Thoracic aorta (tissue), 2 donors: ENCODE measurements at regions not wholly inside any gene's neighbourhood (a gene's known extent, or its start where the extent isn't known, plus 50 kb on each side); places are given as distances from the start of the nearest gene placed in this dataset.

Experiments
- ATAC-seq: fragments of 150-250 bp; one replicate; pipeline ENCODE4 v1.8.0; 2017; ENCODE audit warnings: low read depth; ENCODE audit not compliant: insufficient number of reproducible peaks, low FRiP score
- DNase-seq: peaks from one replicate; pipeline ENCODE4 v3.0.0-alpha.2; 2020; ENCODE audit warnings: low spot score
- H3K27ac ChIP-seq, 2 donors: fragments of 200-600 bp; sonication (generic); 1 replicate in 1 of 2; 2 replicates in 1 of 2; pipeline ENCODE4 v1.5.1; 2016; ENCODE audit warnings: mild to moderate bottlenecking in 2 of 2, moderate library complexity in 2 of 2
- H3K27me3 ChIP-seq: fragments of 200-600 bp; sonication (generic); replicated peaks from 2 replicates; pipeline ENCODE4 v1.6.0; 2016; ENCODE audit warnings: mild to moderate bottlenecking; ENCODE audit not compliant: insufficient read depth
- H3K36me3 ChIP-seq: fragments of 200-600 bp; sonication (generic); one replicate; pipeline ENCODE4 v1.5.1; 2016
- H3K4me1 ChIP-seq, 2 donors: fragments of 200-600 bp; sonication (generic); 1 replicate in 1 of 2; 2 replicates in 1 of 2; pipeline versions ENCODE4 v1.5.1 to v1.6.0; 2016; ENCODE audit warnings: low read depth in 2 of 2, mild to moderate bottlenecking in 1 of 2; ENCODE audit not compliant: control insufficient read depth in 1 of 2
- H3K4me3 ChIP-seq: fragments of 200-600 bp; sonication (generic); 2 replicates; pipeline ENCODE4 v1.5.1; 2016; ENCODE audit warnings: mild to moderate bottlenecking
- H3K9me3 ChIP-seq: fragments of 200-600 bp; sonication (generic); 2 replicates; pipeline ENCODE4 v1.5.1; 2016
- CTCF ChIP-seq: fragments of 200-600 bp; sonication (generic); IDR thresholded peaks from one replicate; pipeline ENCODE4 v1.5.1; 2019; ENCODE audit warnings: antibody characterized with exemption

- H3K36me3 ChIP-seq, result no peaks in the 10 kb centered on the region
- H3K9me3 ChIP-seq, result no peaks in the 10 kb centered on the region
- no peak for TF ChIP-seq CTCF
- ATAC-seq (no peak), DNase-seq (no peak)
- H3K4me3 ChIP-seq, result no peak overlapping the region
- no peaks in the 10 kb centered on the region for H3K27me3 ChIP-seq
- no peaks in the 10 kb centered on the region for H3K4me1 ChIP-seq
- H3K27ac ChIP-seq, result no peak overlapping the region
Measured at GRCh38 chr13:23516190-23516589, 54.0 kb upstream of the TNFRSF19 start.

- no peak overlapping the region for H3K27ac ChIP-seq
- no peak for ATAC-seq
Measured at GRCh38 chr13:23516702-23517101, 53.5 kb upstream of the TNFRSF19 start.

GRCh38 chr13:23518231-23518630 is 52.0 kb upstream of the TNFRSF19 start:
- no peak for ATAC-seq

More at GRCh38 chr13:23516702-23517101, 53.5 kb upstream of the TNFRSF19 start:
- Histone ChIP-seq H3K9me3 (no peaks in the 10 kb centered on the region), H3K27me3 (no peaks in the 10 kb centered on the region), H3K4me3 (no peak overlapping the region), H3K36me3 (no peaks in the 10 kb centered on the region), H3K4me1 (no peaks in the 10 kb centered on the region)
- DNase-seq, result no peak
- no peak for TF ChIP-seq CTCF

More at GRCh38 chr13:23518231-23518630, 52.0 kb upstream of the TNFRSF19 start:
- no peak overlapping the region for H3K27ac ChIP-seq
- no peaks in the 10 kb centered on the region for H3K4me1 ChIP-seq
- H3K27me3 ChIP-seq, result no peaks in the 10 kb centered on the region
- TF ChIP-seq CTCF, result no peak
- H3K4me3 ChIP-seq, result no peak overlapping the region
- no peaks in the 10 kb centered on the region for H3K9me3 ChIP-seq
- no peaks in the 10 kb centered on the region for H3K36me3 ChIP-seq
- no peak for DNase-seq
